ENCODE measurements at regions not wholly inside any gene's neighbourhood (a gene's known extent, or its start where the extent isn't known, plus 50 kb on each side); places are given as distances from the start of the nearest gene placed in this dataset.

DNA sequence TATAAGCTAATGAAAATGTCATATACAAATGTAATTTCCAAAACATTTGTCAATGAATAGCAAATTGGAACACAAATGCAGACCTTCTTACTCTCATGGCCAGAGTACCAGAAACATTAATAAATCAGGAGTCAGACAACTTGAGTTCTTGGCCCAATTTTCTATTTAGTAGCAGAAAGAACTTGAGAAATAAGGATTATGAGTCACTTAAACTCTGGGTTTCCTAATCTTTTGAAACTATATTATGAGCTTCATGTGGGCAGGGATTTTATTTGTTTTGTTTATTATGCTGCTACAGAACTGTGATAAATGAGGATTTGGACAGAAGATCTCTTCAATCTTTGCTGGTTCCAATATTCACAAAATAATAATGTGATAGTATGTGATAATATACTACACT, 686.7 kb downstream of the NR4A2 start:
- TF ChIP-seq, protein P1, sequence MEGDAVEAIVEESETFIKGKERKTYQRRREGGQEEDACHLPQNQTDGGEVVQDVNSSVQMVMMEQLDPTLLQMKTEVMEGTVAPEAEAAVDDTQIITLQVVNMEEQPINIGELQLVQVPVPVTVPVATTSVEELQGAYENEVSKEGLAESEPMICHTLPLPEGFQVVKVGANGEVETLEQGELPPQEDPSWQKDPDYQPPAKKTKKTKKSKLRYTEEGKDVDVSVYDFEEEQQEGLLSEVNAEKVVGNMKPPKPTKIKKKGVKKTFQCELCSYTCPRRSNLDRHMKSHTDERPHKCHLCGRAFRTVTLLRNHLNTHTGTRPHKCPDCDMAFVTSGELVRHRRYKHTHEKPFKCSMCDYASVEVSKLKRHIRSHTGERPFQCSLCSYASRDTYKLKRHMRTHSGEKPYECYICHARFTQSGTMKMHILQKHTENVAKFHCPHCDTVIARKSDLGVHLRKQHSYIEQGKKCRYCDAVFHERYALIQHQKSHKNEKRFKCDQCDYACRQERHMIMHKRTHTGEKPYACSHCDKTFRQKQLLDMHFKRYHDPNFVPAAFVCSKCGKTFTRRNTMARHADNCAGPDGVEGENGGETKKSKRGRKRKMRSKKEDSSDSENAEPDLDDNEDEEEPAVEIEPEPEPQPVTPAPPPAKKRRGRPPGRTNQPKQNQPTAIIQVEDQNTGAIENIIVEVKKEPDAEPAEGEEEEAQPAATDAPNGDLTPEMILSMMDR (conservative IDR thresholded peaks at IDR 0.05; ENCODE audit: low read depth, low read length), result no peak
- TF ChIP-seq EZH2phosphoT487 (IDR thresholded peaks at IDR 0.05; ENCODE audit: borderline replicate concordance, low read length), result no peak
- TF ChIP-seq EZH2 (IDR thresholded peaks at IDR 0.05; ENCODE audit: low read length, unreplicated experiment), result no peak
